H9 (cell line): ENCODE measurements at regions not wholly inside any gene's neighbourhood (a gene's known extent, or its start where the extent isn't known, plus 50 kb on each side); places are given as distances from the start of the nearest gene placed in this dataset.

Experiments
- DNase-seq: peaks from one replicate; pipeline ENCODE4 v3.0.0-alpha.2; 2017
- H2AFZ ChIP-seq: one replicate; pipeline ENCODE4 v1.6.1; 2013; ENCODE audit warnings: mild to moderate bottlenecking, low read length, control low read depth, moderate library complexity
- H2AK5ac ChIP-seq: 2 replicates; pipeline ENCODE4 v1.6.1; 2013; ENCODE audit warnings: low read length, control low read depth, mixed read lengths; ENCODE audit not compliant: insufficient read length
- H2BK120ac ChIP-seq: one replicate; pipeline ENCODE4 v1.6.1; 2013; ENCODE audit warnings: low read depth, mild to moderate bottlenecking, low read length, control low read depth, inconsistent platforms; ENCODE audit not compliant: poor library complexity, severe bottlenecking
- H2BK12ac ChIP-seq: 2 replicates; pipeline ENCODE4 v1.6.1; 2013; ENCODE audit warnings: low read length, control low read depth, mixed read lengths, low read depth; ENCODE audit not compliant: insufficient read length
- H2BK15ac ChIP-seq: 2 replicates; pipeline ENCODE4 v1.6.1; 2013; ENCODE audit warnings: low read depth, low read length, control low read depth
- H2BK20ac ChIP-seq: one replicate; pipeline ENCODE4 v1.6.1; 2013; ENCODE audit warnings: low read depth, mild to moderate bottlenecking, low read length, control low read depth, inconsistent platforms; ENCODE audit not compliant: poor library complexity, severe bottlenecking
- H2BK5ac ChIP-seq: 2 replicates; pipeline ENCODE4 v1.6.1; 2013; ENCODE audit warnings: low read length, control low read depth, mixed read lengths; ENCODE audit not compliant: insufficient read length
- H3K14ac ChIP-seq: 2 replicates; pipeline ENCODE4 v1.6.1; 2013; ENCODE audit warnings: low read length, control low read depth; ENCODE audit not compliant: insufficient read depth
- H3K18ac ChIP-seq: 2 replicates; pipeline ENCODE4 v1.6.1; 2013; ENCODE audit warnings: low read depth, mild to moderate bottlenecking, mixed read lengths, low read length, control low read depth; ENCODE audit not compliant: insufficient read length
- H3K23ac ChIP-seq: 2 replicates; pipeline ENCODE4 v1.6.1; 2013; ENCODE audit warnings: low read length, control low read depth, mixed read lengths, low read depth; ENCODE audit not compliant: insufficient read length
- H3K23me2 ChIP-seq: 2 replicates; pipeline ENCODE4 v1.6.1; 2013; ENCODE audit warnings: low read depth, mild to moderate bottlenecking, mixed read lengths, low read length, control low read depth; ENCODE audit not compliant: insufficient read length, poor library complexity, severe bottlenecking
- H3K27ac ChIP-seq: 2 replicates; pipeline ENCODE4 v1.5.1; 2013; ENCODE audit warnings: low read length, control low read depth, mixed read lengths, low read depth; ENCODE audit not compliant: insufficient read length
- H3K27me3 ChIP-seq: 2 replicates; pipeline ENCODE4 v1.6.1; 2013; ENCODE audit warnings: low read length, control low read depth, inconsistent platforms; ENCODE audit not compliant: insufficient read depth
- H3K4ac ChIP-seq: 2 replicates; pipeline ENCODE4 v1.6.1; 2013; ENCODE audit warnings: low read depth, mild to moderate bottlenecking, control low read depth, inconsistent platforms, low read length, moderate library complexity
- H3K4me1 ChIP-seq: 2 replicates; pipeline ENCODE4 v1.6.1; 2013; ENCODE audit warnings: low read length, control low read depth, inconsistent platforms; ENCODE audit not compliant: insufficient read depth
- H3K4me2 ChIP-seq: 2 replicates; pipeline ENCODE4 v1.6.1; 2013; ENCODE audit warnings: low read length, control low read depth, mixed read lengths; ENCODE audit not compliant: insufficient read length, insufficient read depth
- H3K56ac ChIP-seq: 2 replicates; pipeline ENCODE4 v1.6.1; 2013; ENCODE audit warnings: low read depth, mild to moderate bottlenecking, mixed read lengths, low read length, control low read depth; ENCODE audit not compliant: insufficient read length
- H3K79me1 ChIP-seq: 2 replicates; pipeline ENCODE4 v1.6.1; 2013; ENCODE audit warnings: low read depth, mild to moderate bottlenecking, moderate library complexity, low read length, control low read depth, inconsistent platforms; ENCODE audit not compliant: insufficient read depth, poor library complexity, severe bottlenecking
- H3K79me2 ChIP-seq: 2 replicates; pipeline ENCODE4 v1.6.1; 2013; ENCODE audit warnings: low read length, control low read depth, inconsistent platforms; ENCODE audit not compliant: insufficient read depth
- H3K9ac ChIP-seq: 2 replicates; pipeline ENCODE4 v1.6.1; 2013; ENCODE audit warnings: low read length, control low read depth, mixed read lengths; ENCODE audit not compliant: insufficient read length; ENCODE audit errors: extremely low read depth
- H3K9me3 ChIP-seq: one replicate; pipeline ENCODE4 v1.6.1; 2013; ENCODE audit warnings: low read depth, low read length, inconsistent platforms; ENCODE audit not compliant: control insufficient read depth
- H3T11ph ChIP-seq: one replicate; pipeline ENCODE4 v1.6.1; 2013; ENCODE audit warnings: mild to moderate bottlenecking, low read length, control low read depth, inconsistent platforms
- H4K20me1 ChIP-seq: one replicate; pipeline ENCODE4 v1.6.1; 2013; ENCODE audit not compliant: control insufficient read depth, insufficient read length, insufficient read depth
- H4K5ac ChIP-seq: 2 replicates; pipeline ENCODE4 v1.6.1; 2013; ENCODE audit warnings: low read depth, mild to moderate bottlenecking, mixed read lengths, low read length, control low read depth; ENCODE audit not compliant: insufficient read length
- H4K8ac ChIP-seq: replicated peaks from 2 replicates; pipeline ENCODE4 v1.6.1; 2013; ENCODE audit warnings: low read length, control low read depth, mixed read lengths, low read depth; ENCODE audit not compliant: insufficient read length
- H4K91ac ChIP-seq: 2 replicates; pipeline ENCODE4 v1.6.1; 2013; ENCODE audit warnings: low read depth, mild to moderate bottlenecking, moderate library complexity, mixed read lengths, low read length, control low read depth; ENCODE audit not compliant: insufficient read length
- H3K27ac Mint-ChIP-seq, 3 experiments: 2 replicates in 2 of 3; 3 replicates in 1 of 3; pipeline ENCODE4 v1.8.0; 2020 to 2021; ENCODE audit warnings: mixed read lengths in 3 of 3, mild to moderate bottlenecking in 1 of 3, moderate library complexity in 1 of 3
- H3K27me3 Mint-ChIP-seq: 2 replicates; pipeline ENCODE4 v1.8.0; 2021; ENCODE audit warnings: low read depth, mild to moderate bottlenecking, moderate library complexity, mixed read lengths
- H3K36me3 Mint-ChIP-seq, 3 experiments: 2 replicates in 2 of 3; 3 replicates in 1 of 3; pipeline ENCODE4 v1.8.0; 2020 to 2021; ENCODE audit warnings: low read depth in 3 of 3, mixed read lengths in 3 of 3; ENCODE audit not compliant: insufficient read depth in 1 of 3
- H3K4me1 Mint-ChIP-seq, 2 experiments: 2 replicates each; pipeline ENCODE4 v1.8.0; 2020; ENCODE audit warnings: mixed read lengths in 2 of 2
- H3K4me3 Mint-ChIP-seq, 2 experiments: 2 replicates in 1 of 2; 3 replicates in 1 of 2; pipeline ENCODE4 v1.8.0; 2020 to 2021; ENCODE audit warnings: mild to moderate bottlenecking in 2 of 2, mixed read lengths in 2 of 2, moderate library complexity in 1 of 2
- H3K9me3 Mint-ChIP-seq, 2 experiments: 2 replicates in 1 of 2; 3 replicates in 1 of 2; pipeline ENCODE4 v1.8.0; 2020; ENCODE audit warnings: mild to moderate bottlenecking in 2 of 2, mixed read lengths in 2 of 2, moderate library complexity in 1 of 2
- WGBS: extraction: QIAGEN DNeasy Blood & Tissue Kit; methylation state at CpG from one replicate; pipeline ENCODE4 v1.1.7; 2013; ENCODE audit warnings: missing lambda C conversion rate, low lambda C conversion rate, mixed read lengths; ENCODE audit not compliant: insufficient read length; ENCODE audit errors: extremely low coverage; 5-methylcytosine and 5-hydroxymethylcytosine counted together
- TF ChIP-seq, protein P1 (sequence below): fragments of 200-600 bp; sonication (generic); conservative IDR thresholded peaks from 3 replicates; pipeline ENCODE4 v1.8.0; 2021; ENCODE audit warnings: antibody characterized with exemption, mild to moderate bottlenecking

DNA sequence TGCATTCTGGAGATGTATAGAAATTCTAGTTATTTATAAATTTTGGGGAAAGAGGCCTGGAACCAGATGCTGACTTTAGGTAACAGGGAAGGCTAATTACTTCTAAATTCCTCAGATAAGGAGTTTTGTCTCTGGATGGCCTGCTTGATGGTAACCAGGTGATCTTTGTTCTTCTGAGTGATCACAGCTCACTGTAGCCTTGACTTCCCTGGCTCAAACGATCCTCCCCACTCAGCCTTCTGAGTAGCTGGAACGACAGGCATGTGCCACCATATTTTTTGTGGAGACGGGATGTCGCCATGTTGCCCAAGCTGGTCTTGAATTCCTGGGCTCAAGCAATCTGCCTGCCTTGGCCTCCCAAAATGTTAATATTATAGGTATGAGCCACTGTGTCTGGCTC lies 54.4 kb upstream of the MSH6 start:
- Histone ChIP-seq H4K20me1 (no peaks in the 10 kb centered on the region), H3K27ac (no peak overlapping the region), H3K4me1 (no peaks in the 10 kb centered on the region), H3K23ac (no peak overlapping the region), H2BK5ac (no peak overlapping the region), H4K8ac (no peak overlapping the region), H3K56ac (no peak overlapping the region), H3K4me2 (no peak overlapping the region), H3K9ac (no peak overlapping the region), H3K27me3 (no peaks in the 10 kb centered on the region), H3K79me1 (no peaks in the 10 kb centered on the region), H3T11ph (no peak overlapping the region), H3K9me3 (no peaks in the 10 kb centered on the region), H2BK12ac (no peak overlapping the region), H4K91ac (no peak overlapping the region), H3K23me2 (no peaks in the 10 kb centered on the region), H2AFZ (no peak overlapping the region), H2BK120ac (no peak overlapping the region), H3K18ac (no peak overlapping the region), H3K4ac (no peak overlapping the region), H2AK5ac (no peak overlapping the region), H4K5ac (no peak overlapping the region), H2BK20ac (no peak overlapping the region), H3K79me2 (no peaks in the 10 kb centered on the region), H2BK15ac (no peak overlapping the region), H3K14ac (no peak overlapping the region)
- no peak for DNase-seq
- Mint-ChIP-seq H3K9me3 (peaks cover 2 to 4% of the 10 kb centered on the region in 2 experiments; a peak in 2 of 5 replicates), H3K27me3 (no peaks in the 10 kb centered on the region), H3K27ac (no peak overlapping the region), H3K36me3 (peaks cover 0 to 8% (median 3%) of the 10 kb centered on the region in 3 experiments; a peak in 3 of 7 replicates), H3K4me3 (no peak overlapping the region), H3K4me1 (peaks cover 11 to 13% of the 10 kb centered on the region in 2 experiments)
- no CpG with 5 or more reads among the region's 4 CpGs for WGBS
- TF ChIP-seq, protein P1, sequence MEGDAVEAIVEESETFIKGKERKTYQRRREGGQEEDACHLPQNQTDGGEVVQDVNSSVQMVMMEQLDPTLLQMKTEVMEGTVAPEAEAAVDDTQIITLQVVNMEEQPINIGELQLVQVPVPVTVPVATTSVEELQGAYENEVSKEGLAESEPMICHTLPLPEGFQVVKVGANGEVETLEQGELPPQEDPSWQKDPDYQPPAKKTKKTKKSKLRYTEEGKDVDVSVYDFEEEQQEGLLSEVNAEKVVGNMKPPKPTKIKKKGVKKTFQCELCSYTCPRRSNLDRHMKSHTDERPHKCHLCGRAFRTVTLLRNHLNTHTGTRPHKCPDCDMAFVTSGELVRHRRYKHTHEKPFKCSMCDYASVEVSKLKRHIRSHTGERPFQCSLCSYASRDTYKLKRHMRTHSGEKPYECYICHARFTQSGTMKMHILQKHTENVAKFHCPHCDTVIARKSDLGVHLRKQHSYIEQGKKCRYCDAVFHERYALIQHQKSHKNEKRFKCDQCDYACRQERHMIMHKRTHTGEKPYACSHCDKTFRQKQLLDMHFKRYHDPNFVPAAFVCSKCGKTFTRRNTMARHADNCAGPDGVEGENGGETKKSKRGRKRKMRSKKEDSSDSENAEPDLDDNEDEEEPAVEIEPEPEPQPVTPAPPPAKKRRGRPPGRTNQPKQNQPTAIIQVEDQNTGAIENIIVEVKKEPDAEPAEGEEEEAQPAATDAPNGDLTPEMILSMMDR = no peak
